IMR-90 (cell line): ENCODE measurements at regions not wholly inside any gene's neighbourhood (a gene's known extent, or its start where the extent isn't known, plus 50 kb on each side); places are given as distances from the start of the nearest gene placed in this dataset.

Experiments used
- ATAC-seq: fragments of 200-7000 bp; cut with Tn5 transposase; 2 replicates; pipeline ENCODE4 v1.9.1; 2020; ENCODE audit warnings: low read depth, mild to moderate bottlenecking, moderate library complexity
- BruUV-seq: library from RNA; stranded (reverse); fragments of 400-500 nt; replicated peaks from 2 replicates; lab custom pipeline; 2021; lab: Mats Ljungman, UMichigan
- CTCF ChIA-PET: fragments of 300-600 bp; formaldehyde crosslinking; extraction: SDS; loops from one replicate; lab custom pipeline; 2021; ENCODE audit warnings: antibody characterized with exemption; lab: Yijun Ruan, JAX
- POLR2A ChIA-PET: fragments of 300-600 bp; sonication (Branson Sonifier 250); formaldehyde crosslinking; loops from one replicate; lab custom pipeline; 2022; ENCODE audit warnings: antibody characterized with exemption; ENCODE audit not compliant: unreplicated experiment; lab: Charles Lee
- DNase-seq: peaks from one replicate; pipeline ENCODE4 v3.0.0; 2013
- H2AFZ ChIP-seq: replicated peaks from 2 replicates; pipeline ENCODE3; 2013; ENCODE audit warnings: low read length, mild to moderate bottlenecking; ENCODE audit not compliant: poor library complexity
- H2AK5ac ChIP-seq: 2 replicates; pipeline ENCODE4 v1.6.1; 2013; ENCODE audit warnings: low read depth, low read length, inconsistent platforms
- H2AK9ac ChIP-seq: replicated peaks from 2 replicates; pipeline ENCODE3; 2013; ENCODE audit warnings: mild to moderate bottlenecking, low read depth, low read length, moderate library complexity; ENCODE audit not compliant: poor library complexity
- H2BK120ac ChIP-seq: 2 replicates; pipeline ENCODE4 v1.6.1; 2013; ENCODE audit warnings: low read depth, low read length, inconsistent platforms
- H2BK15ac ChIP-seq: 3 replicates; pipeline ENCODE4 v1.6.1; 2013; ENCODE audit warnings: low read depth, low read length, inconsistent platforms
- H2BK20ac ChIP-seq: 2 replicates; pipeline ENCODE4 v1.6.1; 2013; ENCODE audit warnings: low read depth, mild to moderate bottlenecking, inconsistent platforms, low read length, moderate library complexity
- H2BK5ac ChIP-seq: 2 replicates; pipeline ENCODE4 v1.6.1; 2013; ENCODE audit warnings: mild to moderate bottlenecking, low read depth, low read length, inconsistent platforms; ENCODE audit not compliant: poor library complexity, severe bottlenecking
- H3K14ac ChIP-seq: replicated peaks from 2 replicates; pipeline ENCODE4 v1.6.1; 2013; ENCODE audit warnings: low read depth, low read length, inconsistent platforms
- H3K18ac ChIP-seq: 2 replicates; pipeline ENCODE4 v1.6.1; 2013; ENCODE audit warnings: low read depth, low read length, control low read depth
- H3K23ac ChIP-seq: 2 replicates; pipeline ENCODE4 v1.6.1; 2013; ENCODE audit warnings: low read depth, low read length, inconsistent platforms
- H3K27ac ChIP-seq: 2 replicates; pipeline ENCODE4 v1.5.1; 2013; ENCODE audit warnings: mild to moderate bottlenecking, control low read depth, low read length; ENCODE audit not compliant: insufficient read depth
- H3K27me3 ChIP-seq: 2 replicates; pipeline ENCODE4 v1.6.1; 2013; ENCODE audit warnings: low read length; ENCODE audit not compliant: control insufficient read depth, insufficient read depth
- H3K36me3 ChIP-seq: 2 replicates; pipeline ENCODE4 v1.6.1; 2013; ENCODE audit warnings: low read length, mixed read lengths; ENCODE audit not compliant: control insufficient read depth, insufficient read depth
- H3K4ac ChIP-seq: 2 replicates; pipeline ENCODE4 v1.6.1; 2013; ENCODE audit warnings: low read depth, low read length, inconsistent platforms
- H3K4me1 ChIP-seq: 2 replicates; pipeline ENCODE4 v1.6.1; 2013; ENCODE audit warnings: low read length, mixed read lengths; ENCODE audit not compliant: control insufficient read depth, insufficient read depth
- H3K4me2 ChIP-seq: 2 replicates; pipeline ENCODE4 v1.6.1; 2013; ENCODE audit warnings: low read depth, mild to moderate bottlenecking, control low read depth, low read length, moderate library complexity
- H3K4me3 ChIP-seq: 2 replicates; pipeline ENCODE4 v1.5.1; 2013; ENCODE audit warnings: low read depth, mild to moderate bottlenecking, control low read depth, low read length, moderate library complexity; ENCODE audit not compliant: insufficient read depth
- H3K56ac ChIP-seq: 2 replicates; pipeline ENCODE4 v1.6.1; 2013; ENCODE audit warnings: low read length, inconsistent platforms; ENCODE audit not compliant: insufficient read depth; ENCODE audit errors: extremely low read depth
- H3K79me1 ChIP-seq, 2 experiments: 2 replicates each; pipeline ENCODE4 v1.6.1; 2013; ENCODE audit warnings: low read length in 2 of 2, inconsistent platforms in 1 of 2, low read depth in 1 of 2
- H3K9ac ChIP-seq: 2 replicates; pipeline ENCODE4 v1.6.1; 2013; ENCODE audit warnings: low read depth, low read length, control low read depth
- H3K9me1 ChIP-seq: 2 replicates; pipeline ENCODE4 v1.6.1; 2013; ENCODE audit warnings: low read length, inconsistent platforms; ENCODE audit not compliant: insufficient read depth
- H3K9me3 ChIP-seq: 2 replicates; pipeline ENCODE4 v1.6.1; 2013; ENCODE audit warnings: low read length; ENCODE audit not compliant: control insufficient read depth, insufficient read depth
- H4K20me1 ChIP-seq: 2 replicates; pipeline ENCODE4 v1.6.1; 2013; ENCODE audit warnings: low read length, inconsistent platforms; ENCODE audit not compliant: insufficient read depth
- H4K5ac ChIP-seq: 2 replicates; pipeline ENCODE4 v1.6.1; 2013; ENCODE audit warnings: mild to moderate bottlenecking, low read depth, low read length, control low read depth
- H4K8ac ChIP-seq, 2 experiments: 2 replicates each; pipeline ENCODE4 v1.6.1; 2013; ENCODE audit warnings: low read depth in 2 of 2, low read length in 2 of 2, control low read depth in 1 of 2, inconsistent platforms in 1 of 2
- H4K91ac ChIP-seq: 2 replicates; pipeline ENCODE4 v1.6.1; 2013; ENCODE audit warnings: low read depth, low read length, inconsistent platforms; ENCODE audit not compliant: insufficient read depth
- BHLHE40 ChIP-seq: fragments of 150-350 bp; IDR thresholded peaks from 2 replicates; pipeline ENCODE4 v1.6.1; 2016; ENCODE audit warnings: mild to moderate bottlenecking, low read depth, low read length
- CEBPB ChIP-seq: IDR thresholded peaks from 2 replicates; pipeline ENCODE4 v1.6.1; 2012; ENCODE audit warnings: low read depth, low read length, improper control_type of control experiment
- CHD1 ChIP-seq: IDR thresholded peaks from 2 replicates; pipeline ENCODE4 v1.6.1; 2012; ENCODE audit warnings: low read depth, low read length, improper control_type of control experiment
- CTCF ChIP-seq: conservative IDR thresholded peaks from 2 replicates; pipeline ENCODE4 v1.5.1; 2012; ENCODE audit warnings: mild to moderate bottlenecking, low read depth, low read length, improper control_type of control experiment
- ELK1 ChIP-seq: fragments of 150-350 bp; IDR thresholded peaks from 2 replicates; pipeline ENCODE4 v1.6.1; 2016; ENCODE audit warnings: low read depth, mild to moderate bottlenecking, low read length, moderate library complexity, borderline replicate concordance
- FOS ChIP-seq: fragments of 150-350 bp; IDR thresholded peaks from 2 replicates; pipeline ENCODE4 v1.6.1; 2016; ENCODE audit warnings: low read depth, low read length
- MAFK ChIP-seq: IDR thresholded peaks from 2 replicates; pipeline ENCODE4 v1.6.1; 2012; ENCODE audit warnings: low read depth, low read length, improper control_type of control experiment
- MAZ ChIP-seq: IDR thresholded peaks from 2 replicates; pipeline ENCODE4 v1.6.1; 2012; ENCODE audit warnings: low read depth, mild to moderate bottlenecking, low read length, improper control_type of control experiment, moderate library complexity, borderline replicate concordance
- MXI1 ChIP-seq: IDR thresholded peaks from 2 replicates; pipeline ENCODE4 v1.6.1; 2012; ENCODE audit warnings: low read depth, mild to moderate bottlenecking, low read length, moderate library complexity, borderline replicate concordance
- NFE2L2 ChIP-seq: fragments of 150-350 bp; IDR thresholded peaks from 2 replicates; pipeline ENCODE4 v1.6.1; 2016; ENCODE audit warnings: low read depth, mild to moderate bottlenecking, low read length
- POLR2A ChIP-seq: IDR thresholded peaks from 2 replicates; pipeline ENCODE4 v1.6.1; 2012; ENCODE audit warnings: mild to moderate bottlenecking, low read depth, low read length
- RCOR1 ChIP-seq: IDR thresholded peaks from 2 replicates; pipeline ENCODE4 v1.6.1; 2012; ENCODE audit warnings: mild to moderate bottlenecking, low read length, improper control_type of control experiment; ENCODE audit not compliant: insufficient replicate concordance
- RFX5 ChIP-seq: IDR thresholded peaks from 2 replicates; pipeline ENCODE4 v1.8.0; 2012; ENCODE audit warnings: low read depth, mild to moderate bottlenecking, low read length, moderate library complexity
- SMC3 ChIP-seq: fragments of 150-350 bp; IDR thresholded peaks from 2 replicates; pipeline ENCODE4 v1.6.1; 2016; ENCODE audit warnings: low read depth, mild to moderate bottlenecking, antibody characterized with exemption, low read length, moderate library complexity
- USF2 ChIP-seq: fragments of 150-350 bp; IDR thresholded peaks from 2 replicates; pipeline ENCODE4 v1.6.1; 2017; ENCODE audit warnings: mild to moderate bottlenecking, antibody characterized with exemption, low read length, low read depth
- WGBS, 2 experiments: methylation state at CpG; one replicate each; pipeline versions ENCODE4 v1.1.5 to v1.1.7; 2013; ENCODE audit warnings: missing lambda C conversion rate in 2 of 2; ENCODE audit not compliant: insufficient read length in 1 of 2; ENCODE audit errors: extremely low coverage in 2 of 2; 5-methylcytosine and 5-hydroxymethylcytosine counted together
- dilution Hi-C: fragments of 300-500 bp; cut with HindIII; formaldehyde crosslinking; loops from one replicate; pipeline ENCODE4 v1.14.3; 2018; ENCODE audit warnings: low sequenced_read_pairs; ENCODE audit not compliant: unreplicated experiment
- in situ Hi-C: fragments of 300-500 bp; cut with MboI; formaldehyde crosslinking; loops from 3 replicates; pipeline ENCODE4 v1.14.3; 2019; ENCODE audit warnings: low sequenced_read_pairs, inconsistent platforms, mixed read lengths
- intact Hi-C: fragments of 100-400 bp; cut with micrococcal nuclease; formaldehyde crosslinking; loops from 2 replicates; pipeline ENCODE4 v1.10.0; 2022

GRCh38 chr12:114836609-114837008 lies 152.6 kb upstream of the TBX3 start:
- Histone ChIP-seq H4K5ac (no peak overlapping the region), H2BK15ac (no peak overlapping the region), H4K20me1 (no peaks in the 10 kb centered on the region), H2AK9ac (no peak overlapping the region), H3K56ac (no peak overlapping the region), H3K18ac (no peak overlapping the region), H3K23ac (no peak overlapping the region), H3K4ac (no peak overlapping the region), H3K9me3 (peaks cover 8% of the 10 kb centered on the region), H3K9ac (no peak overlapping the region), H4K8ac (no peak overlapping the region), H2BK20ac (no peak overlapping the region), H2AFZ (no peak overlapping the region), H3K14ac (no peak overlapping the region), H3K36me3 (no peaks in the 10 kb centered on the region), H3K27ac (no peak overlapping the region), H2BK5ac (no peak overlapping the region), H2BK120ac (0 out of 2 replicates have a peak overlapping the region, but pooled peaks have one; percentile 8), H3K4me3 (no peak overlapping the region), H3K79me1 (no peaks in the 10 kb centered on the region), H3K4me1 (peaks cover 14% of the 10 kb centered on the region), H3K9me1 (0 out of 2 replicates have a peak, but pooled peaks cover 3% of the 10 kb centered on the region), H2AK5ac (peak overlapping the region; percentile 4; the same call in 1 of the 2 replicates), H4K91ac (no peak overlapping the region), H3K27me3 (no peaks in the 10 kb centered on the region), H3K4me2 (no peak overlapping the region)
- ChIA-PET CTCF (no interaction called here), POLR2A (no interaction called here)
- DNase-seq (no peak), ATAC-seq (no peak)
- in situ Hi-C loops, result no loop called here
- BruUV-seq, result no TSS peak
- dilution Hi-C loops, result no loop called here
- WGBS, 2 experiments, result no CpG with 5 or more reads among the region's 3 CpGs
- intact Hi-C loops, result no loop called here
- TF ChIP-seq USF2, result no peak
- no peak for TF ChIP-seq FOS
- no peak for TF ChIP-seq NFE2L2
- TF ChIP-seq MAFK, result no peak
- TF ChIP-seq BHLHE40, result no peak
- no peak for TF ChIP-seq RCOR1
- no peak for TF ChIP-seq SMC3
- TF ChIP-seq CHD1, result no peak
- no peak for TF ChIP-seq MAZ
- no peak for TF ChIP-seq POLR2A
- no peak for TF ChIP-seq CTCF
- TF ChIP-seq CEBPB, result no peak
- no peak for TF ChIP-seq MXI1
- TF ChIP-seq RFX5, result no peak
- no peak for TF ChIP-seq ELK1
